HepG2 (cell line): ENCODE measurements at regions not wholly inside any gene's neighbourhood (a gene's known extent, or its start where the extent isn't known, plus 50 kb on each side); places are given as distances from the start of the nearest gene placed in this dataset.

Source experiments
- ATAC-seq: fragments of 200-7000 bp; cut with Tn5 transposase; 3 replicates; pipeline ENCODE4 v1.9.1; 2020; ENCODE audit warnings: mild to moderate bottlenecking, moderate library complexity
- BruUV-seq: library from RNA; stranded (reverse); fragments of 400-500 nt; replicated peaks from 2 replicates; lab custom pipeline; 2021; lab: Mats Ljungman, UMichigan
- CTCF ChIA-PET: fragments of 300-600 bp; formaldehyde crosslinking; extraction: SDS; loops from one replicate; lab custom pipeline; 2021; ENCODE audit warnings: low total read pairs, inconsistent platforms, low intra/inter-chr PET ratio; lab: Yijun Ruan, JAX
- POLR2A ChIA-PET: fragments of 350-600 bp; sonication (Branson Sonifier 250); formaldehyde crosslinking; loops from one replicate; lab custom pipeline; 2020; ENCODE audit warnings: antibody characterized with exemption, inconsistent platforms; lab: Yijun Ruan, JAX
- DNase-seq: peaks from one replicate; pipeline ENCODE4 v3.0.0-alpha.2; 2015; ENCODE audit warnings: low spot score
- FAIRE-seq: peaks from 3 replicates; lab custom pipeline; 2011; peaks lifted over from hg19 to GRCh38; lab: Jason Lieb, UNC
- H2AFZ ChIP-seq: one replicate; pipeline ENCODE4 v1.6.1; 2011; ENCODE audit warnings: low read length, inconsistent platforms
- H3K27ac ChIP-seq: fragments of 300-600 bp; 3 replicates; pipeline ENCODE4 v1.8.0; 2011; ENCODE audit warnings: mixed run types, mild to moderate bottlenecking, mixed read lengths, low read length, inconsistent platforms; ENCODE audit not compliant: insufficient read depth; ENCODE audit errors: extremely low read length
- H3K27me3 ChIP-seq, 2 experiments: fragments of 200-600 bp in 1 of 2; 2 replicates in 1 of 2; 3 replicates in 1 of 2; pipeline versions ENCODE4 v1.6.0 to v1.8.0; 2011; ENCODE audit warnings: low read length in 2 of 2, mild to moderate bottlenecking in 2 of 2, moderate library complexity in 2 of 2, inconsistent platforms in 1 of 2; ENCODE audit not compliant: insufficient read depth in 2 of 2, control insufficient read depth in 1 of 2
- H3K36me3 ChIP-seq, 2 experiments: fragments of 200-600 bp in 1 of 2; replicated peaks in 1 of 2; 2 replicates in 1 of 2; 3 replicates in 1 of 2; pipeline versions ENCODE4 v1.5.1 to v1.8.0; 2011; ENCODE audit warnings: low read length in 2 of 2, inconsistent platforms in 1 of 2; ENCODE audit not compliant: insufficient read depth in 2 of 2, control insufficient read depth in 1 of 2
- H3K4me1 ChIP-seq: 2 replicates; pipeline ENCODE4 v1.5.1; 2012; ENCODE audit warnings: low read length, inconsistent platforms; ENCODE audit not compliant: insufficient read depth
- H3K4me2 ChIP-seq: 2 replicates; pipeline ENCODE4 v1.6.0; 2011; ENCODE audit warnings: low read depth, low read length, inconsistent platforms
- H3K4me3 ChIP-seq, 3 experiments: fragments of 200-600 bp in 1 of 3; sonication (generic), shearing (Covaris generic) in 1 of 3; replicated peaks in 1 of 3; 2 replicates each; pipeline ENCODE4 v1.5.1; 2011 to 2016; ENCODE audit warnings: low read length in 3 of 3, inconsistent platforms in 2 of 3, low read depth in 2 of 3, mild to moderate bottlenecking in 2 of 3, control low read depth in 1 of 3, mixed read lengths in 1 of 3; ENCODE audit not compliant: insufficient read depth in 1 of 3
- H3K79me2 ChIP-seq: one replicate; pipeline ENCODE4 v1.6.1; 2011; ENCODE audit warnings: low read length, inconsistent platforms; ENCODE audit not compliant: insufficient read depth
- H3K9ac ChIP-seq: 2 replicates; pipeline ENCODE4 v1.6.0; 2011; ENCODE audit warnings: mild to moderate bottlenecking, low read depth, low read length, inconsistent platforms; ENCODE audit not compliant: insufficient read depth
- H3K9me3 ChIP-seq: 2 replicates; pipeline ENCODE4 v1.5.1; 2012; ENCODE audit warnings: mild to moderate bottlenecking, low read length
- H4K20me1 ChIP-seq: 2 replicates; pipeline ENCODE4 v1.6.0; 2011; ENCODE audit warnings: inconsistent platforms, mild to moderate bottlenecking, low read length, moderate library complexity; ENCODE audit not compliant: insufficient read depth
- BCLAF1 ChIP-seq: fragments of 450-650 bp; IDR thresholded peaks from 2 replicates; pipeline ENCODE4 v1.6.1; 2017; ENCODE audit warnings: mild to moderate bottlenecking
- FOXO4 ChIP-seq: sonication (generic); formaldehyde crosslinking; conservative IDR thresholded peaks from 2 replicates; pipeline ENCODE4 v1.8.1; 2023; ENCODE audit warnings: missing genetic modification reagents
- HOXD1 ChIP-seq: sonication (generic); formaldehyde crosslinking; IDR thresholded peaks from 2 replicates; pipeline ENCODE4 v1.5.0; 2020; ENCODE audit warnings: missing genetic modification reagents
- MAX ChIP-seq: IDR thresholded peaks from 2 replicates; pipeline ENCODE4 v1.6.1; 2012; ENCODE audit warnings: inconsistent platforms
- MXD3 ChIP-seq: IDR thresholded peaks from 2 replicates; pipeline ENCODE4 v1.6.1; 2016; ENCODE audit warnings: mild to moderate bottlenecking, missing biosample characterization, missing genetic modification reagents
- NR2C2 ChIP-seq: sonication (generic); formaldehyde crosslinking; IDR thresholded peaks from 2 replicates; pipeline ENCODE4 v1.4.0; 2020; ENCODE audit warnings: missing genetic modification reagents, mild to moderate bottlenecking, moderate library complexity, borderline replicate concordance
- PBX2 ChIP-seq: IDR thresholded peaks from 2 replicates; pipeline ENCODE4 v1.6.1; 2016; ENCODE audit warnings: control low read depth
- POLR2G ChIP-seq: fragments of 200-400 bp; formaldehyde crosslinking; IDR thresholded peaks from 2 replicates; pipeline ENCODE4 v1.6.1; 2018; ENCODE audit warnings: mild to moderate bottlenecking, low read depth, low read length, moderate library complexity
- ZBTB33 ChIP-seq: sonication (generic); formaldehyde crosslinking; IDR thresholded peaks from 2 replicates; pipeline ENCODE4 v1.4.0; 2020; ENCODE audit warnings: missing genetic modification reagents
- ZNF121 ChIP-seq: sonication (generic); formaldehyde crosslinking; IDR thresholded peaks from 2 replicates; pipeline ENCODE4 v1.5.0; 2020; ENCODE audit warnings: mild to moderate bottlenecking, missing genetic modification reagents
- ZNF556 ChIP-seq: sonication (generic); formaldehyde crosslinking; IDR thresholded peaks from 2 replicates; pipeline ENCODE4 v1.4.0; 2020; ENCODE audit warnings: mild to moderate bottlenecking, missing genetic modification reagents, borderline replicate concordance
- ZNF749 ChIP-seq: sonication (generic); formaldehyde crosslinking; IDR thresholded peaks from 2 replicates; pipeline ENCODE4 v1.8.0; 2022; ENCODE audit warnings: mild to moderate bottlenecking, missing genetic modification reagents, moderate library complexity, borderline replicate concordance
- WGBS: methylation state at CpG from one replicate; pipeline ENCODE4 v1.1.6; 2017; ENCODE audit warnings: low lambda C conversion rate; 5-methylcytosine and 5-hydroxymethylcytosine counted together
- in situ Hi-C: cut with HindIII; loops from 2 replicates; pipeline ENCODE4 v1.10.0; 2017; ENCODE audit warnings: low pct_unique_long_range_greater_than_20kb; ENCODE audit not compliant: extremely low pct_ligation_motif_present
- intact Hi-C: fragments of 100-400 bp; cut with micrococcal nuclease; formaldehyde crosslinking; loops from one replicate; pipeline ENCODE4 v1.10.0; 2022; ENCODE audit not compliant: unreplicated experiment

- TF ChIP-seq MAX (no peak), ZNF749 (no peak), FOXO4 (CRISPR knock-in tag) (no peak), POLR2G (no peak), MXD3 (no peak), ZNF556 (CRISPR knock-in tag) (no peak)
Observed at GRCh38 chr10:3357737-3358136, 185.2 kb upstream of the PITRM1 start (continued).

- H3K4me1 ChIP-seq, result no peaks in the 10 kb centered on the region
- intact Hi-C loops (no loop called here), in situ Hi-C loops (no loop called here)
- no TSS peak for BruUV-seq
- no peaks in the 10 kb centered on the region for H3K79me2 ChIP-seq
- peaks cover 2 to 13% of the 10 kb centered on the region in 2 experiments; a peak in 2 of 5 replicates for H3K27me3 ChIP-seq
- ChIA-PET CTCF (no interaction called here), POLR2A (no interaction called here)
- no peak for DNase-seq
- FAIRE-seq, result no peak
- H4K20me1 ChIP-seq, result no peaks in the 10 kb centered on the region
- peaks cover 7% of the 10 kb centered on the region; the same call in 1 of the 2 replicates for H3K9me3 ChIP-seq
- H2AFZ ChIP-seq, result no peak overlapping the region
- no peak overlapping the region for H3K4me2 ChIP-seq
- no peak for ATAC-seq
- H3K36me3 ChIP-seq, result no peaks in the 10 kb centered on the region
- H3K4me3 ChIP-seq, result no peak overlapping the region
- H3K9ac ChIP-seq, result no peak overlapping the region
- H3K27ac ChIP-seq, result no peak overlapping the region
- WGBS, result 26% methylated on average over 9 of the region's 9 CpGs
- TF ChIP-seq PBX2 (no peak), HOXD1 (no peak), BCLAF1 (no peak), ZBTB33 (CRISPR knock-in tag) (no peak), ZNF121 (CRISPR knock-in tag) (no peak), NR2C2 (no peak)
Observed at GRCh38 chr10:3355536-3355935, 183.0 kb upstream of the PITRM1 start.
